GM12801 (cell line): ENCODE measurements at regions not wholly inside any gene's neighbourhood (a gene's known extent, or its start where the extent isn't known, plus 50 kb on each side); places are given as distances from the start of the nearest gene placed in this dataset.

Source experiments
- CTCF ChIP-seq: IDR thresholded peaks from one replicate; pipeline ENCODE4 v1.5.1; 2011; ENCODE audit warnings: control low read depth; ENCODE audit not compliant: insufficient read length; ENCODE audit errors: extremely low read depth

GRCh38 chr9:27808864-27809263 lies 235.6 kb upstream of the C9orf72 start:
- no peak for TF ChIP-seq CTCF

- no peak for TF ChIP-seq CTCF
Measured at GRCh38 chr9:27817747-27818146, 244.5 kb upstream of the C9orf72 start.

GRCh38 chr9:27818348-27818747 lies 245.1 kb upstream of the C9orf72 start:
- no peak for TF ChIP-seq CTCF

- no peak for TF ChIP-seq CTCF
Measured at GRCh38 chr9:27828908-27829307, 255.6 kb upstream of the C9orf72 start.

- no peak for TF ChIP-seq CTCF
Measured at GRCh38 chr9:27829621-27830020, 256.3 kb upstream of the C9orf72 start.

GRCh38 chr9:27835286-27835685 lies 262.0 kb upstream of the C9orf72 start:
- no peak for TF ChIP-seq CTCF

- TF ChIP-seq CTCF = no peak
Measured at GRCh38 chr9:27835746-27836145, 262.5 kb upstream of the C9orf72 start.
